ENCODE measurements at regions not wholly inside any gene's neighbourhood (a gene's known extent, or its start where the extent isn't known, plus 50 kb on each side); places are given as distances from the start of the nearest gene placed in this dataset.

DNA sequence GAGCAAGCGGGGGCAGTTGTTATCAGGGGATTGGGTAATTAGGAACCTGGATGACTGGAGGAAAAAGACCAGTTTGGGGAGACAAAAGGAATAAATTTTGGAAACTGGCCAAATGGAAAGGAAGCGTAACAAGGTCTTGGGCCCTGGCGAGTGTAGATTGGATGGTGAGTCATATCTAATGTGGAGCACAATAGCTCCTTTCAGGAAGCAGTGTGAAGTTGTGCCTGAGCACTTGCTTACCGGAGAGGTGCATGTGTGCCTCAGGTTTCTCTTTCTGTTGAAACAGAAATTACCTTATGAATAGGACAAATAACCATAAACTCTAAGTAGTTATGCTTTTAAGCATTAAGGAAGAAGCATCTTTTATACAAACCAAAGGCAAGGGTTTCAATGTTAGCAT is 176.4 kb downstream of the KIF4B start:
- DNase-seq (ENCODE audit: extremely low read depth, low read depth) = no peak
- TF ChIP-seq, protein P1, sequence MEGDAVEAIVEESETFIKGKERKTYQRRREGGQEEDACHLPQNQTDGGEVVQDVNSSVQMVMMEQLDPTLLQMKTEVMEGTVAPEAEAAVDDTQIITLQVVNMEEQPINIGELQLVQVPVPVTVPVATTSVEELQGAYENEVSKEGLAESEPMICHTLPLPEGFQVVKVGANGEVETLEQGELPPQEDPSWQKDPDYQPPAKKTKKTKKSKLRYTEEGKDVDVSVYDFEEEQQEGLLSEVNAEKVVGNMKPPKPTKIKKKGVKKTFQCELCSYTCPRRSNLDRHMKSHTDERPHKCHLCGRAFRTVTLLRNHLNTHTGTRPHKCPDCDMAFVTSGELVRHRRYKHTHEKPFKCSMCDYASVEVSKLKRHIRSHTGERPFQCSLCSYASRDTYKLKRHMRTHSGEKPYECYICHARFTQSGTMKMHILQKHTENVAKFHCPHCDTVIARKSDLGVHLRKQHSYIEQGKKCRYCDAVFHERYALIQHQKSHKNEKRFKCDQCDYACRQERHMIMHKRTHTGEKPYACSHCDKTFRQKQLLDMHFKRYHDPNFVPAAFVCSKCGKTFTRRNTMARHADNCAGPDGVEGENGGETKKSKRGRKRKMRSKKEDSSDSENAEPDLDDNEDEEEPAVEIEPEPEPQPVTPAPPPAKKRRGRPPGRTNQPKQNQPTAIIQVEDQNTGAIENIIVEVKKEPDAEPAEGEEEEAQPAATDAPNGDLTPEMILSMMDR (IDR thresholded peaks at IDR 0.05; ENCODE audit: low read depth, low read length) = no peak

DNA sequence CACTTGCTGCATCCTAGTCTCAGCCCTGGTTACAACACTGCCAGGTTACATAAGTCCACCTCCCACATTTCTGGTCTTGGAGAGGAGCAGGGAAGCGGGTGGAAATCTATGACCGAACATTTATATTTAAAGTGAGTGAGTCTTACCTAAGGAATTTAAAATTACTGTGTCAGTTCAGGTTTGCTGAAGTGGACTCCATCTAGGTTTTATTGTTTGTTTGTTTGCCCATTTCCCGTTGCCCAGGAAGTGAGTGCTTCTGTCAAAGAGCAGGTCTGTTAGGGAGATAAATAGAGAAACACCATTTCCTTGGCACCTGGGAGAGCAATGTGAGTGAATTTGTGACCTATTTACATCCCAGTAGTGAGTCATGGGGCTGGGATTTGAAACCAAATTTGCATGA is 179.5 kb downstream of the KIF4B start:
- TF ChIP-seq, protein P1 (IDR thresholded peaks at IDR 0.05; ENCODE audit: low read depth, low read length) = no peak
- DNase-seq (ENCODE audit: extremely low read depth, low read depth) = no peak

DNA sequence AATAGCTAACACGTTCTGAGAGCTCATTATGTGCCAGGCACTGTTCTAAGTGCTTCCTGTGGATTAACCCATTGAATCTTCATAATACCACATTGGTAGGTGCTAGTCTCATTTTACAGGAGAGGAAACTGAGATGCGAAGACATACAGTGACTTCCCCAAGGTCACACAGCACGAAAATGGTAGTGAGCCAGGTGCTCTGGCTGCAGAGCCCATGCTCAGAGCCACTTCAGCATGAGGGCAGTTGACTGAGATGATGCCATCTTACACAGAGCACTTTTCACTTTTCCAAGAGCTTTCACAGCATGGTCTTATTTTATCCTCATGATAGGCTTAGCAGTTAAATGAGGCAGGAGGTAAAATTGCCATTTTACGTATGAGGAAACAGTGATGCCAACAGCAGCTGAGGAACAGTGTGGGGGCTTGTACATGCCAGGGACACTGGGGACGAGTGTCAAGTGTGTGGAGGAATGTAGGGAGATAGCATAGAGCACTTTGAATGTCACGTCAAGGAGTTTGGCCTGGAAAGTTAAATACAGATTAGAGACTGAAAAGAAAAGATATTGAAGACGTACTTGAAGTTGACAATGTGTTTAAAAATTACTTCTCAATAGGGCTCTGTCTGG is 180.0 kb downstream of the KIF4B start:
- no peak for DNase-seq (ENCODE audit: extremely low read depth, low read depth)

DNA sequence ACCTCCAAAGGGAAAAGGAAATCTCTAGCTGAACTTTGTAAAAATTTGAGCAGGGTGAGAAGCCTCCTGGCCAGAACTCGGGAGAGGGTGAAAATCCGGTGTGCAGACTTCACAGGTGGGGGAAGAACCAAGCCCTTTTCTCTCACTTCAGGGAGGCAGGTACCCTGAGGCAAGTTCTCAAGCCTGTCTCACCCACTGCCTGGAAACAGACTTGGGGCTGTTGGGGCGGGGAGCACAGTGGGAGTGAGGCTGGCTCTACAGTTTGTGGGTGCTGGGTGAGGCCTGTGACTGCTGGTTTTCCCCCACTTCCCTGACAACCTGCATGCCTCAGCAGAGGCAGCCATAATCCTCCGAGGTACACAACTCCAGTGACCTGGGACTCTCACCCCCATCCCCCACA is 187.1 kb downstream of the KIF4B start:
- TF ChIP-seq, protein P1 (IDR thresholded peaks at IDR 0.05; ENCODE audit: low read depth, low read length) = no peak
- no peak for DNase-seq (ENCODE audit: extremely low read depth, low read depth)

More for the DNA sequence above, 180.0 kb downstream of the KIF4B start:
- TF ChIP-seq, protein P1 (IDR thresholded peaks at IDR 0.05; ENCODE audit: low read depth, low read length) = no peak

DNA sequence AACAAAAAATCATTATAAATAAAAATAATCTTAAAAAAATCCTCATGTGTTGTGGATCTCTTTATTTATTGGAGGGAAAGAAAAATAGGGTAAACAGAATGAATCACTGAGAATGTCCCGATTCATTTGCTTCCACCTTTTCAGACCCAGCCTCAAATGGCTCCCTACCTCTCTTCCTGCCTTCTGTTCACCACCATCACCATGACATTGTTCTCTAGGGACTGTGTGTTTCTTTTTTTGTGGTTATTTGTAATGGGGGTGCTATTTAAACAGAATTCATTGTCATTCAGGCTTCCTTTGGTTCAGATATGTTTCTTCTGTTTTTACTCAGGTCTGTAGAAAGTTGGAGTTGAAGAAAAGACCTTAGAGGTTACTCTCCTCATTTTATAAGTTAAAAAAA is 198.2 kb downstream of the KIF4B start:
- TF ChIP-seq, protein P1 (IDR thresholded peaks at IDR 0.05; ENCODE audit: low read depth, low read length) = no peak

DNA sequence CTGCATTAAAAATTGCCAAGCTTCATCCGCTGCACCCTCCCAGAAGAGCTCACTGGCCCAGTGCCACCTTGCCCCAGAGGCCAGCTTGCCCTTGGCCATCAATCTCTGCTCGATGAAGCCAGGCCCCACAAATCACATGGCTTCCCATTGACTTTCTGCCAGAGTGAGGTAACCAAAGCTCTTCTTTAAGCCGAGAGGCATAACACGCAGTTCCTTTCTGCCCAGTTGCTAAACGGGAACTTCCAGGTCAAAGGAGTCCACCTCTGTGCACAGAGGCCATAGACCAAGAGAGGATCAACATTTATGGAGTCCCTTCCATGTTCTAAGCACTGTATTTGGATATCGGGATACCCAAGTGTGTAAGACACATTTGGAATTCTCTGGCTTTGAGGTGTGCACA is 208.8 kb downstream of the KIF4B start:
- DNase-seq (ENCODE audit: extremely low read depth, low read depth) = no peak
- TF ChIP-seq, protein P1 (IDR thresholded peaks at IDR 0.05; ENCODE audit: low read depth, low read length) = no peak

More for the DNA sequence above, 198.2 kb downstream of the KIF4B start:
- no peak for DNase-seq (ENCODE audit: extremely low read depth, low read depth)

DNA sequence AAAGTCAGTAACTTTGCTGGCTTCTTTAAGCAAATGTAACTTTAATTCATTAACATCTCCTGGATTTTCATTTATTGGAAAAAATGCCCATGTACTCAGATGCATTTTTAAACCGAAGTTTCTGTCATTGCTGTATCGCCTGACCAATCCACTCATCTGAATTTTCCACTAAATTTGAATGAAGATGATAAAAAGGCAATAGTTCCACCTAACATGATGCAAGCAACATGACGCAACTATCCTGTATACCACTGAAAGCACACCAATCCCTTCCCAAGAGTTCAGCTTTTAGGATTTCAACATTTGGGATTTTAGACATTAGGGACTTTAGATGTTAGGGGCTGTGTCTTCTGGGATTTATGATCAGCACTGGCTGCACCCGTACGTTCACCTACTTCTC is 215.6 kb downstream of the KIF4B start:
- TF ChIP-seq, protein P1 (IDR thresholded peaks at IDR 0.05; ENCODE audit: low read depth, low read length) = no peak
- DNase-seq (ENCODE audit: extremely low read depth, low read depth) = no peak

Data from AG09319 (cell line).